ENCODE measurements at regions not wholly inside any gene's neighbourhood (a gene's known extent, or its start where the extent isn't known, plus 50 kb on each side); places are given as distances from the start of the nearest gene placed in this dataset.
"Not testable (repeated sequence)": the region's sequence is repeated elsewhere in the genome, so short reads cannot be mapped to it uniquely, and the experiment has no call there.

DNA sequence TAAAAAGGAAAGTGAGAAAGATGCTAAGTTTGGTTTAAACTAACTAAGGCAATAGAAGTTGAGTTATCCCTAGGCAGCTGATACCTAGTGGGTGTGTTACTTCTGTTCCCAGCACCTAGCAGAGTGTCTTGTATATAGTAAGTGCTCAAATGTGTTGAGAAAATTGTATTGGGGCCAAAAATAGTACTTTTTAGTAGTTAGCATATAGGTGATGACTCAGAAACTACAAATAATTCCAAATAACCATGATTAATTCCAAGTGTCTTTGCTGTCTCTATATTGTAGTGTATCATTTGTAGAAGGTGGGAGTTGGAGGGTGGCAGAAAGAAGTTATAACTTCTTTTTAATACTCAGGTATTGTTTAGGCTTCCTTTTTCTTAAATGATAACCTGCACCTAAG is 362.7 kb downstream of the RND3 start:
- Mint-ChIP-seq H3K4me3 (no peak overlapping the region), H3K9me3 (peaks cover 0 to 8% (median 3%) of the 10 kb centered on the region in 11 donors), H3K27ac (no peak overlapping the region), H3K4me1 (no peaks in the 10 kb centered on the region), H3K27me3 (no peaks in the 10 kb centered on the region), H3K36me3 (no peaks in the 10 kb centered on the region)
- H3K27me3 ChIP-seq (ENCODE audit: control insufficient read depth in 2 of 2, insufficient read depth in 2 of 2, low read length in 2 of 2) = no peaks in the 10 kb centered on the region
- H3K9me3 ChIP-seq (ENCODE audit: control insufficient read depth in 2 of 3, low read length in 3 of 3) = no peaks in the 10 kb centered on the region
- H3K4me3 ChIP-seq (ENCODE audit: low read length) = no peak overlapping the region
- H3K27ac ChIP-seq (ENCODE audit: low read depth, low read length) = no peak overlapping the region
- no peaks in the 10 kb centered on the region for H3K36me3 ChIP-seq (ENCODE audit: control insufficient read depth in 2 of 3, insufficient read depth in 3 of 3, low read length in 3 of 3)
- intact Hi-C loops (cut with micrococcal nuclease) = no loop called here
- no peaks in the 10 kb centered on the region for H3K4me1 ChIP-seq (ENCODE audit: control insufficient read depth in 2 of 2, insufficient read depth in 2 of 2, low read length in 2 of 2)
- ChIA-PET CTCF (no interaction called here), POLR2A (no interaction called here)
- no peak for DNase-seq
- no peak for ATAC-seq

DNA sequence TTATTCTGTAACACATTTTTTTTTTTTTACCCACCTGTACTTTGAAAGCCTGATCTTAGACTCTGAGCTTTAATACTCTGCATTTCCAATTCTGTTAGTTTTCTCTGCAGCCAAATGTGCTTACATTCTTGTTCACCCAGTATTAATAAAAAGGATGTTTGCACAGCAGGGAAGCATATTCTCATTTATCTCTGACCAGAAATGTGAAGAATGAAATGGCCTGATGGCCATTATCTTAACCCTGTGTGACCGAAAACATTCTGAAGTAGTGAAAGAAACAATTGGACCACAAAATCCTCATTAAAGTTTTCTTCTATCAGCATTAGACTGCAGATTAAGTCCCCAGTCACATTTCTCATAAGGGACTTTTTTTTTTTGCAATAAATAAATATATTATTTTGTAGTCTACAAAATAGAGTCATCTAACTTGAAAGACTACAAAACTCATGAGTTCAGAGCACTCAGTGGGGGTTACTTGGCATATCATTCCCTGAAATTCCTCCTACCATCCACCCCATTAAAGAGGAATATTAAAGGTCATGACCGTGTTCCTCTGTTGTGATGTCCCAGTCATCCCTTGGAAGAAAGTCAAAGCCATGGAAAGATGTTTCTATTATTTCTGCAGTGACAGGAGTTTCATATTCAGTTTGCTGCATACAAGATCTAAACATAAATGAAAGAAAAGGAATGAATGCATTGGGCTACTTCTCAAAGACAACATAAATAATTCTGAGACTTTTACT is 364.4 kb downstream of the RND3 start:
- Mint-ChIP-seq H3K4me3 (no peak overlapping the region), H3K27ac (no peak overlapping the region), H3K9me3 (peaks cover 0 to 6% (median 0%) of the 10 kb centered on the region in 11 donors), H3K36me3 (no peaks in the 10 kb centered on the region), H3K4me1 (no peaks in the 10 kb centered on the region), H3K27me3 (no peaks in the 10 kb centered on the region)
- H3K9me3 ChIP-seq (ENCODE audit: control insufficient read depth in 2 of 3, low read length in 3 of 3) = no peaks in the 10 kb centered on the region
- no peak overlapping the region for H3K4me3 ChIP-seq (ENCODE audit: low read length)
- ChIA-PET POLR2A (no interaction called here), CTCF (no interaction called here)
- intact Hi-C loops (cut with micrococcal nuclease) = no loop called here
- ATAC-seq = no peak
- H3K4me1 ChIP-seq (ENCODE audit: control insufficient read depth in 2 of 2, insufficient read depth in 2 of 2, low read length in 2 of 2) = no peaks in the 10 kb centered on the region
- H3K27me3 ChIP-seq (ENCODE audit: control insufficient read depth in 2 of 2, insufficient read depth in 2 of 2, low read length in 2 of 2) = no peaks in the 10 kb centered on the region
- H3K36me3 ChIP-seq (ENCODE audit: control insufficient read depth in 2 of 3, insufficient read depth in 3 of 3, low read length in 3 of 3) = no peaks in the 10 kb centered on the region
- DNase-seq = no peak
- no peak overlapping the region for H3K27ac ChIP-seq (ENCODE audit: low read depth, low read length)

DNA sequence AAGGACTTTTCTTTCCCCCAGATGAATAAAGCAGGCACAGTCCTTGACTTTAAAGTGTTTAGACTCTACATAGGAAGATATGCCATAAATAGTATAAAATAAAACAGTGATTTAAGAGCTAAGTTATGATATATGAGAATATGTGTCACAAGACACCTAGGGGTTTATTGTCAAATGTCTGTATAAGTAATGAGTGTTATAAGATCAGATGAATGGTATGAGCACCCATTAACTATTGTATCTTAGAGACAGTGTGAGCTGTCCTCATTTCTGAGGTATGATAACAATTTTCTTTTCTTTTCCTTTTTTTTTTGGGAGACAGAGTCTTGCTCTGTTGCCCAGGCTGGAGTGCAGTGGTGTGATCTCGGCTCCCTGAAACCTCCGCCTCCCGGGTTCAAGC is 365.3 kb downstream of the RND3 start:
- Histone ChIP-seq H3K4me1 (ENCODE audit: control insufficient read depth in 2 of 2, insufficient read depth in 2 of 2, low read length in 2 of 2) (no peaks in the 10 kb centered on the region), H3K27ac (ENCODE audit: low read depth, low read length) (no peak overlapping the region), H3K27me3 (ENCODE audit: control insufficient read depth in 2 of 2, insufficient read depth in 2 of 2, low read length in 2 of 2) (no peaks in the 10 kb centered on the region), H3K4me3 (ENCODE audit: low read length) (no peak overlapping the region), H3K36me3 (ENCODE audit: control insufficient read depth in 2 of 3, insufficient read depth in 3 of 3, low read length in 3 of 3) (no peaks in the 10 kb centered on the region), H3K9me3 (ENCODE audit: control insufficient read depth in 2 of 3, low read length in 3 of 3) (no peaks in the 10 kb centered on the region)
- CTCF ChIA-PET = no interaction called here
- Mint-ChIP-seq H3K27ac (no peak overlapping the region), H3K4me1 (no peaks in the 10 kb centered on the region), H3K9me3 (peaks cover 0 to 6% (median 0%) of the 10 kb centered on the region in 11 donors), H3K27me3 (no peaks in the 10 kb centered on the region), H3K4me3 (no peak overlapping the region), H3K36me3 (no peaks in the 10 kb centered on the region)
- ATAC-seq (no peak), DNase-seq (no peak)
- intact Hi-C loops (cut with micrococcal nuclease) = no loop called here
- POLR2A ChIA-PET = no interaction called here

DNA sequence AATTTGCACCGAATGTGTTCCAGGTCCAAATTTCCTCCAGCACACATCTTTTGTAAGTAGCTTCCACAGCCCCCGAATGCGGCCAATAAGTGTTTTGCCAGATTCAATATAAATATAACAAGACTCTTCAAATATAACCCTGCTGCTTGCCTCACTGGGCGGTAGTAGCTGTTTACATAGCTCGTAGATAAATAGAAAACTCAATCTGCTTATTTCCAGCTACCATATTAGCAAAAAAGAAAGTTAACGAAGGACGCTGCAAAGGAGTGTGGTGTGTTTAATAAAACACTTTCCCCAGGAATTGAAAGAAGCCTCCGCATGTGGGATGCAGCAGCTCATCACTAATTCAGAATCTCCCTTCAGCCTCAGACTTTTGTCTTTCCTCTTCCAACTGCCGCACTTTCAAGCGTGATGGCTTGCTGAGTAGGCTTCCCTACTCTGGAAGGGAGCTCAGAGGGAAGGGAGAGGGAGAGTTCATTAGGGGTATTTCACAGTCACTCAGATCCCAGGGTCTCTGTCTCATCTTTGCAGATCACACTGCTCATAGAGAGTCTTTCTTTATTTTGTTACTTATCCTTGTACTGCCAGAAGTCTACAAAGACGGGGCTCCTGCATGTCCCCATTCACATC is 367.0 kb downstream of the RND3 start:
- Histone ChIP-seq H3K4me3 (ENCODE audit: low read length) (no peak overlapping the region), H3K9me3 (ENCODE audit: control insufficient read depth in 2 of 3, low read length in 3 of 3) (no peaks in the 10 kb centered on the region), H3K27ac (ENCODE audit: low read depth, low read length) (no peak overlapping the region), H3K36me3 (ENCODE audit: control insufficient read depth in 2 of 3, insufficient read depth in 3 of 3, low read length in 3 of 3) (no peaks in the 10 kb centered on the region), H3K27me3 (ENCODE audit: control insufficient read depth in 2 of 2, insufficient read depth in 2 of 2, low read length in 2 of 2) (no peaks in the 10 kb centered on the region), H3K4me1 (ENCODE audit: control insufficient read depth in 2 of 2, insufficient read depth in 2 of 2, low read length in 2 of 2) (no peaks in the 10 kb centered on the region)
- ATAC-seq (no peak), DNase-seq (no peak)
- Mint-ChIP-seq H3K36me3 (no peaks in the 10 kb centered on the region), H3K27me3 (no peaks in the 10 kb centered on the region), H3K4me3 (no peak overlapping the region), H3K27ac (no peak overlapping the region), H3K4me1 (no peaks in the 10 kb centered on the region), H3K9me3 (peaks cover 0 to 3% (median 0%) of the 10 kb centered on the region in 11 donors)
- CTCF ChIA-PET = no interaction called here
- intact Hi-C loops (cut with micrococcal nuclease) = no loop called here
- POLR2A ChIA-PET = no interaction called here

DNA sequence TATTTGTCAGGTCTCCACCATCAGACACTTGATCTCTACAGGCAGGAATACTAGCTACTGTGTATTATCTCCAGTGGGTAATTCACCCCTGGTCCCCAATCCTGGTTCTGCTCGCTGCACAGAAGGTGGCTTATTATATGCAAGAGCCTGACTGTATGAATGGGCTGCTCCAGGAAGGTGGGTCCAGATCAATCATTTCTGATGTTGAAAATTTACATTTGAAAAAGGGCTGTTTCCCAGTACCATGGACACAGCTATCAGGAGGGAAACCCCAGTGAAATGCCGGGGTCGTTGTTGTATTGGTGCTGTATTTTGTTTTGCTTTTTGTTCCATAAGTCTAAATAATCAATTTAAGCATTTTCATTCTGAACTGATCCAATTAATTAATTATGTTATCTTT is 367.6 kb downstream of the RND3 start:
- Mint-ChIP-seq H3K27me3 (no peaks in the 10 kb centered on the region), H3K36me3 (no peaks in the 10 kb centered on the region), H3K27ac (no peak overlapping the region), H3K9me3 (peaks cover 0 to 3% (median 0%) of the 10 kb centered on the region in 11 donors), H3K4me3 (no peak overlapping the region), H3K4me1 (no peaks in the 10 kb centered on the region)
- Histone ChIP-seq H3K27ac (ENCODE audit: low read depth, low read length) (no peak overlapping the region), H3K4me1 (ENCODE audit: control insufficient read depth in 2 of 2, insufficient read depth in 2 of 2, low read length in 2 of 2) (no peaks in the 10 kb centered on the region), H3K9me3 (ENCODE audit: control insufficient read depth in 2 of 3, low read length in 3 of 3) (no peaks in the 10 kb centered on the region), H3K4me3 (ENCODE audit: low read length) (no peak overlapping the region), H3K36me3 (ENCODE audit: control insufficient read depth in 2 of 3, insufficient read depth in 3 of 3, low read length in 3 of 3) (no peaks in the 10 kb centered on the region), H3K27me3 (ENCODE audit: control insufficient read depth in 2 of 2, insufficient read depth in 2 of 2, low read length in 2 of 2) (no peaks in the 10 kb centered on the region)
- ChIA-PET CTCF (no interaction called here), POLR2A (no interaction called here)
- DNase-seq (no peak), ATAC-seq (no peak)
- intact Hi-C loops (cut with micrococcal nuclease) = no loop called here

DNA sequence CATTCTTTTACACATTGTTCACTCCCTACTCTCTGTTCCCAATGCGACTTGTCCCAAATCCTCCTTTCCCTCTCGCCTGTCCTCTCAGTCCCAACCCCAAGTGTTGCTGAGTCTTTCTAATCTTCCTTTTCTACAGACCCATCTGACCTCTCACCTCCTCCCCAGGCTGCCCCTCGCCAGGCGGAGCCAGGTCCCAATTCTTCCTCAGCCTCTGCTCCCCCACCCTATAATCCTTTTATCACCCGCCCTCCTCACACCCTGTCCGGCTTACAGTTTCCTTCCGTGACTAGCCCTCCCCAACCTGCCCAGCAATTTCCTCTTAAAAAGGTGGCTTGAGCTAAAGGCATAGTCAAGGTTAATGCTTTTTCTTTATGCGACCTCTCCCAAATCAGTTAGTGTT is 373.4 kb downstream of the RND3 start:
- H3K36me3 ChIP-seq (ENCODE audit: control insufficient read depth in 2 of 3, insufficient read depth in 3 of 3, low read length in 3 of 3); H3K36me3 Mint-ChIP-seq; H3K27ac Mint-ChIP-seq; H3K27me3 Mint-ChIP-seq; intact Hi-C loops (cut with micrococcal nuclease); DNase-seq; H3K27me3 ChIP-seq (ENCODE audit: control insufficient read depth in 2 of 2, insufficient read depth in 2 of 2, low read length in 2 of 2); CTCF ChIA-PET; POLR2A ChIA-PET; H3K9me3 Mint-ChIP-seq; H3K4me1 ChIP-seq (ENCODE audit: control insufficient read depth in 2 of 2, insufficient read depth in 2 of 2, low read length in 2 of 2); H3K4me3 ChIP-seq (ENCODE audit: low read length); H3K27ac ChIP-seq (ENCODE audit: low read depth, low read length); ATAC-seq; H3K4me3 Mint-ChIP-seq; H3K9me3 ChIP-seq (ENCODE audit: control insufficient read depth in 2 of 3, low read length in 3 of 3); H3K4me1 Mint-ChIP-seq: not testable (repeated sequence)

DNA sequence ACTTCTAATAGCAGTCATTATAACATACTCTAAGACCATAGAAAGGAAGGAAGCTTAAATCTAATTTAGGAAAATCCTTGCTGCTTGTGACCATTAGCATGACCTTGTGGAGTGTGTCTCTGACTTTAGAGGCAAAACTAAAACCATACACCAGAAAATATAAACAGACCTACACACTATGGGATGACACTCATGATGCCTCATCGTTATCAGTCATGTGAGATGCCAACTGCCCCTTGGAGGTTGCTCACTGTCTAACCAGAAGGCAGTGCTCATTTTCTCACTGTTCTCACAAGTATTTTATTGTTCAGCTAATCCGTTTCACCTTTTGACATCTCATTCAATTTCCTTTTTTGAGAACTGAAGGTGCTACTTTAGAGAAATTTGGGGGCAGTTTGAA is 376.9 kb downstream of the RND3 start:
- Mint-ChIP-seq H3K27ac (no peak overlapping the region), H3K27me3 (no peaks in the 10 kb centered on the region), H3K9me3 (peaks cover 0 to 12% (median 1%) of the 10 kb centered on the region in 11 donors), H3K4me1 (no peaks in the 10 kb centered on the region), H3K36me3 (no peaks in the 10 kb centered on the region), H3K4me3 (no peak overlapping the region)
- CTCF ChIA-PET = no interaction called here
- Histone ChIP-seq H3K4me3 (ENCODE audit: low read length) (no peak overlapping the region), H3K36me3 (ENCODE audit: control insufficient read depth in 2 of 3, insufficient read depth in 3 of 3, low read length in 3 of 3) (no peaks in the 10 kb centered on the region), H3K4me1 (ENCODE audit: control insufficient read depth in 2 of 2, insufficient read depth in 2 of 2, low read length in 2 of 2) (no peaks in the 10 kb centered on the region), H3K9me3 (ENCODE audit: control insufficient read depth in 2 of 3, low read length in 3 of 3) (no peaks in the 10 kb centered on the region), H3K27ac (ENCODE audit: low read depth, low read length) (no peak overlapping the region), H3K27me3 (ENCODE audit: control insufficient read depth in 2 of 2, insufficient read depth in 2 of 2, low read length in 2 of 2) (no peaks in the 10 kb centered on the region)
- intact Hi-C loops (cut with micrococcal nuclease) = no loop called here
- POLR2A ChIA-PET = no interaction called here
- ATAC-seq (no peak), DNase-seq (no peak)

Data from naive thymus-derived CD4-positive, alpha-beta T cell (primary cell).